Nephron progenitor cell (in vitro differentiated cells): ENCODE measurements at regions not wholly inside any gene's neighbourhood (a gene's known extent, or its start where the extent isn't known, plus 50 kb on each side); places are given as distances from the start of the nearest gene placed in this dataset.

ENCODE experiments used
- DNase-seq: peaks from one replicate; pipeline ENCODE4 v3.0.0; 2021
- H3K27ac Mint-ChIP-seq: 2 replicates; pipeline ENCODE4 v1.8.0; 2021; ENCODE audit warnings: mild to moderate bottlenecking, moderate library complexity, mixed read lengths
- H3K27me3 Mint-ChIP-seq: 2 replicates; pipeline ENCODE4 v1.8.0; 2021; ENCODE audit warnings: mild to moderate bottlenecking, low read depth, mixed read lengths; ENCODE audit not compliant: poor library complexity
- H3K36me3 Mint-ChIP-seq: 2 replicates; pipeline ENCODE4 v1.8.0; 2021; ENCODE audit warnings: low read depth, mixed read lengths
- H3K4me1 Mint-ChIP-seq: 2 replicates; pipeline ENCODE4 v1.8.0; 2021; ENCODE audit warnings: mixed read lengths
- H3K4me3 Mint-ChIP-seq: 2 replicates; pipeline ENCODE4 v1.8.0; 2021; ENCODE audit warnings: mild to moderate bottlenecking, moderate library complexity, mixed read lengths
- H3K9me3 Mint-ChIP-seq: 2 replicates; pipeline ENCODE4 v1.8.0; 2021; ENCODE audit warnings: mild to moderate bottlenecking, moderate library complexity, mixed read lengths
- CTCF ChIP-seq: fragments of 200-600 bp; sonication (generic); IDR thresholded peaks from 2 replicates; pipeline ENCODE4 v1.5.0; 2021; ENCODE audit warnings: antibody characterized with exemption

- H3K27ac Mint-ChIP-seq, result no peak overlapping the region
- no peak overlapping the region for H3K4me3 Mint-ChIP-seq
- no peak for DNase-seq
- no peaks in the 10 kb centered on the region for H3K9me3 Mint-ChIP-seq
- no peak for TF ChIP-seq CTCF
- H3K36me3 Mint-ChIP-seq, result no peaks in the 10 kb centered on the region
- H3K27me3 Mint-ChIP-seq, result no peaks in the 10 kb centered on the region
- peaks cover 16% of the 10 kb centered on the region for H3K4me1 Mint-ChIP-seq
Observed at GRCh38 chr5:30930736-30931135, 262.8 kb upstream of the CDH6 start.

- Mint-ChIP-seq H3K27me3 (no peaks in the 10 kb centered on the region), H3K4me1 (peaks cover 13% of the 10 kb centered on the region), H3K27ac (no peak overlapping the region), H3K4me3 (no peak overlapping the region), H3K9me3 (peaks cover 2% of the 10 kb centered on the region), H3K36me3 (no peaks in the 10 kb centered on the region)
- TF ChIP-seq CTCF, result no peak
- DNase-seq, result no peak
Observed at GRCh38 chr5:30928956-30929355, 264.5 kb upstream of the CDH6 start.

GRCh38 chr5:30926218-30926617 lies 267.3 kb upstream of the CDH6 start:
- TF ChIP-seq CTCF, result no peak
- peaks cover 4% of the 10 kb centered on the region for H3K9me3 Mint-ChIP-seq
- no peaks in the 10 kb centered on the region for H3K36me3 Mint-ChIP-seq

GRCh38 chr5:30921388-30921787 lies 272.1 kb upstream of the CDH6 start:
- Mint-ChIP-seq H3K27me3 (no peaks in the 10 kb centered on the region), H3K9me3 (peaks cover 4% of the 10 kb centered on the region), H3K4me1 (no peaks in the 10 kb centered on the region), H3K27ac (no peak overlapping the region), H3K36me3 (no peaks in the 10 kb centered on the region), H3K4me3 (no peak overlapping the region)
- no peak for DNase-seq
- TF ChIP-seq CTCF, result no peak

More at GRCh38 chr5:30926218-30926617, 267.3 kb upstream of the CDH6 start:
- no peak overlapping the region for H3K27ac Mint-ChIP-seq
- H3K4me1 Mint-ChIP-seq, result peaks cover 3% of the 10 kb centered on the region
- DNase-seq, result no peak
- no peaks in the 10 kb centered on the region for H3K27me3 Mint-ChIP-seq
- H3K4me3 Mint-ChIP-seq, result no peak overlapping the region

- Mint-ChIP-seq H3K9me3 (no peaks in the 10 kb centered on the region), H3K27me3 (no peaks in the 10 kb centered on the region), H3K36me3 (no peaks in the 10 kb centered on the region), H3K4me3 (no peak overlapping the region), H3K4me1 (no peaks in the 10 kb centered on the region), H3K27ac (no peak overlapping the region)
- DNase-seq, result no peak
- no peak for TF ChIP-seq CTCF
Observed at GRCh38 chr5:30918171-30918570, 275.3 kb upstream of the CDH6 start.

- DNase-seq, result no peak
- Mint-ChIP-seq H3K9me3 (no peaks in the 10 kb centered on the region), H3K27me3 (no peaks in the 10 kb centered on the region), H3K4me3 (no peak overlapping the region), H3K27ac (no peak overlapping the region), H3K4me1 (peaks cover 8% of the 10 kb centered on the region), H3K36me3 (no peaks in the 10 kb centered on the region)
- no peak for TF ChIP-seq CTCF
Observed at GRCh38 chr5:30908356-30908755, 285.1 kb upstream of the CDH6 start.
